Hepatocyte (in vitro differentiated cells): ENCODE measurements at regions not wholly inside any gene's neighbourhood (a gene's known extent, or its start where the extent isn't known, plus 50 kb on each side); places are given as distances from the start of the nearest gene placed in this dataset.

Source experiments
- DNase-seq: peaks from one replicate; pipeline ENCODE4 v3.0.0-alpha.2; 2016; ENCODE audit warnings: low spot score
- H2AFZ ChIP-seq: fragments of 200-600 bp; sonication (generic); 2 replicates; pipeline ENCODE4 v1.6.0; 2016; ENCODE audit warnings: antibody characterized with exemption, mild to moderate bottlenecking
- H3K27ac ChIP-seq: fragments of 200-600 bp; sonication (generic); 2 replicates; pipeline ENCODE4 v1.5.1; 2016; ENCODE audit warnings: mild to moderate bottlenecking
- H3K27me3 ChIP-seq: fragments of 200-600 bp; sonication (generic); 2 replicates; pipeline ENCODE4 v1.6.1; 2016
- H3K36me3 ChIP-seq: fragments of 200-600 bp; sonication (generic); replicated peaks from 2 replicates; pipeline ENCODE4 v1.5.1; 2016; ENCODE audit warnings: low read depth; ENCODE audit not compliant: insufficient read depth
- H3K4me1 ChIP-seq: fragments of 200-600 bp; sonication (generic); 2 replicates; pipeline ENCODE4 v1.5.1; 2016; ENCODE audit warnings: mild to moderate bottlenecking, moderate library complexity; ENCODE audit not compliant: insufficient read depth
- H3K4me2 ChIP-seq: fragments of 200-600 bp; sonication (generic); 2 replicates; pipeline ENCODE4 v1.6.0; 2016
- H3K4me3 ChIP-seq: fragments of 200-600 bp; sonication (generic); 2 replicates; pipeline ENCODE4 v1.5.1; 2016; ENCODE audit warnings: mild to moderate bottlenecking
- H3K79me2 ChIP-seq: fragments of 200-600 bp; sonication (generic); 2 replicates; pipeline ENCODE4 v1.6.0; 2017; ENCODE audit warnings: mild to moderate bottlenecking
- H3K9me2 ChIP-seq: fragments of 200-600 bp; sonication (generic); replicated peaks from 2 replicates; pipeline ENCODE4 v1.6.0; 2017; ENCODE audit warnings: mild to moderate bottlenecking; ENCODE audit not compliant: insufficient read depth
- H3K9me3 ChIP-seq: fragments of 200-600 bp; sonication (generic); 2 replicates; pipeline ENCODE4 v1.5.1; 2016; ENCODE audit warnings: low read depth, mild to moderate bottlenecking
- H4K20me1 ChIP-seq: fragments of 200-600 bp; sonication (generic); 2 replicates; pipeline ENCODE4 v1.6.0; 2016; ENCODE audit warnings: mild to moderate bottlenecking; ENCODE audit not compliant: insufficient read depth, poor library complexity, severe bottlenecking
- EZH2 ChIP-seq: fragments of 200-600 bp; sonication (generic); IDR thresholded peaks from 2 replicates; pipeline ENCODE4 v1.6.1; 2016; ENCODE audit warnings: antibody characterized with exemption, mild to moderate bottlenecking, borderline replicate concordance
- EZH2phosphoT487 ChIP-seq: fragments of 200-600 bp; sonication (generic); IDR thresholded peaks from one replicate; pipeline ENCODE4 v1.6.1; 2018; ENCODE audit warnings: antibody characterized with exemption, mild to moderate bottlenecking, low read depth, moderate library complexity; ENCODE audit not compliant: unreplicated experiment, severe bottlenecking
- WGBS: methylation state at CpG from one replicate; pipeline ENCODE4 v1.1.6; 2016; ENCODE audit warnings: low lambda C conversion rate; ENCODE audit errors: missing lambda C conversion rate; 5-methylcytosine and 5-hydroxymethylcytosine counted together
- TF ChIP-seq, protein P1 (sequence below): fragments of 200-600 bp; sonication (generic); IDR thresholded peaks from 2 replicates; pipeline ENCODE4 v1.5.1; 2016; ENCODE audit warnings: antibody characterized with exemption, mild to moderate bottlenecking; ENCODE audit not compliant: poor library complexity

- 53% methylated on average over 12 of the region's 15 CpGs for WGBS
- no peak overlapping the region for H2AFZ ChIP-seq
- TF ChIP-seq EZH2 (no peak), EZH2phosphoT487 (no peak)
- TF ChIP-seq, protein P1, sequence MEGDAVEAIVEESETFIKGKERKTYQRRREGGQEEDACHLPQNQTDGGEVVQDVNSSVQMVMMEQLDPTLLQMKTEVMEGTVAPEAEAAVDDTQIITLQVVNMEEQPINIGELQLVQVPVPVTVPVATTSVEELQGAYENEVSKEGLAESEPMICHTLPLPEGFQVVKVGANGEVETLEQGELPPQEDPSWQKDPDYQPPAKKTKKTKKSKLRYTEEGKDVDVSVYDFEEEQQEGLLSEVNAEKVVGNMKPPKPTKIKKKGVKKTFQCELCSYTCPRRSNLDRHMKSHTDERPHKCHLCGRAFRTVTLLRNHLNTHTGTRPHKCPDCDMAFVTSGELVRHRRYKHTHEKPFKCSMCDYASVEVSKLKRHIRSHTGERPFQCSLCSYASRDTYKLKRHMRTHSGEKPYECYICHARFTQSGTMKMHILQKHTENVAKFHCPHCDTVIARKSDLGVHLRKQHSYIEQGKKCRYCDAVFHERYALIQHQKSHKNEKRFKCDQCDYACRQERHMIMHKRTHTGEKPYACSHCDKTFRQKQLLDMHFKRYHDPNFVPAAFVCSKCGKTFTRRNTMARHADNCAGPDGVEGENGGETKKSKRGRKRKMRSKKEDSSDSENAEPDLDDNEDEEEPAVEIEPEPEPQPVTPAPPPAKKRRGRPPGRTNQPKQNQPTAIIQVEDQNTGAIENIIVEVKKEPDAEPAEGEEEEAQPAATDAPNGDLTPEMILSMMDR: no peak
- no peaks in the 10 kb centered on the region for H3K27me3 ChIP-seq
- no peaks in the 10 kb centered on the region for H3K36me3 ChIP-seq
- H4K20me1 ChIP-seq: peaks cover 10% of the 10 kb centered on the region
- H3K9me3 ChIP-seq: no peaks in the 10 kb centered on the region
- H3K4me1 ChIP-seq: peaks cover 15% of the 10 kb centered on the region
- DNase-seq: peak; percentile 38
- H3K4me2 ChIP-seq: peak overlapping the region; percentile 15
- H3K27ac ChIP-seq: no peak overlapping the region
- H3K79me2 ChIP-seq: peaks cover 10% of the 10 kb centered on the region
- H3K4me3 ChIP-seq: no peak overlapping the region
- no peaks in the 10 kb centered on the region for H3K9me2 ChIP-seq
Measured at GRCh38 chr12:124480469-124481256, 86.7 kb downstream of the NCOR2 start.

GRCh38 chr12:124479680-124480468 lies 87.5 kb downstream of the NCOR2 start:
- Histone ChIP-seq H4K20me1 (peaks cover 10% of the 10 kb centered on the region), H3K79me2 (peaks cover 13% of the 10 kb centered on the region)

GRCh38 chr12:124478985-124479645 lies 88.3 kb downstream of the NCOR2 start:
- no peaks in the 10 kb centered on the region for H3K9me3 ChIP-seq
- no peaks in the 10 kb centered on the region for H3K36me3 ChIP-seq
- H3K9me2 ChIP-seq: no peaks in the 10 kb centered on the region
- WGBS: 96% methylated on average over 41 of the region's 42 CpGs
- no peak for DNase-seq
- H3K79me2 ChIP-seq: peaks cover 11% of the 10 kb centered on the region
- H3K4me3 ChIP-seq: no peak overlapping the region
- peaks cover 10% of the 10 kb centered on the region for H4K20me1 ChIP-seq
- no peak overlapping the region for H3K4me2 ChIP-seq
- TF ChIP-seq EZH2phosphoT487 (no peak), EZH2 (no peak)
- TF ChIP-seq, protein P1: no peak
- no peak overlapping the region for H3K27ac ChIP-seq
- no peak overlapping the region for H2AFZ ChIP-seq
- H3K27me3 ChIP-seq: no peaks in the 10 kb centered on the region
- peaks cover 15% of the 10 kb centered on the region for H3K4me1 ChIP-seq

More at GRCh38 chr12:124479680-124480468, 87.5 kb downstream of the NCOR2 start:
- H3K36me3 ChIP-seq: no peaks in the 10 kb centered on the region
- no peaks in the 10 kb centered on the region for H3K9me3 ChIP-seq
- H3K4me1 ChIP-seq: peaks cover 15% of the 10 kb centered on the region
- TF ChIP-seq EZH2phosphoT487 (no peak), EZH2 (no peak)
- TF ChIP-seq, protein P1: no peak
- H3K27ac ChIP-seq: no peak overlapping the region
- H3K9me2 ChIP-seq: no peaks in the 10 kb centered on the region
- WGBS: 89% methylated on average over 19 of the region's 19 CpGs
- no peak for DNase-seq
- no peak overlapping the region for H2AFZ ChIP-seq
- H3K27me3 ChIP-seq: no peaks in the 10 kb centered on the region
- no peak overlapping the region for H3K4me3 ChIP-seq
- H3K4me2 ChIP-seq: peak overlapping the region; percentile 15
